Spleen (tissue), 11 donors: ENCODE measurements at regions not wholly inside any gene's neighbourhood (a gene's known extent, or its start where the extent isn't known, plus 50 kb on each side); places are given as distances from the start of the nearest gene placed in this dataset.

Source experiments
- DNase-seq: peaks from one replicate; pipeline ENCODE4 v3.0.0-alpha.2; 2020
- H3K27ac ChIP-seq, 8 donors: fragments of 200-600 bp; sonication (generic) in 7 of 8; 1 replicate in 4 of 8; 2 replicates in 4 of 8; pipeline versions ENCODE4 v1.5.0 to v1.8.0; 2016 to 2021; ENCODE audit warnings: inconsistent platforms in 4 of 8, mild to moderate bottlenecking in 4 of 8, moderate library complexity in 1 of 8
- H3K27me3 ChIP-seq, 7 donors: fragments of 200-600 bp; sonication (generic) in 6 of 7; replicated peaks in 1 of 7; 1 replicate in 4 of 7; 2 replicates in 3 of 7; pipeline versions ENCODE4 v1.5.0 to v1.8.0; 2016 to 2021; ENCODE audit warnings: inconsistent platforms in 3 of 7, mild to moderate bottlenecking in 1 of 7
- H3K36me3 ChIP-seq, 6 donors: fragments of 200-600 bp; sonication (generic) in 5 of 6; 1 replicate in 4 of 6; 2 replicates in 2 of 6; pipeline versions ENCODE4 v1.5.0 to v1.8.0; 2016 to 2021; ENCODE audit warnings: inconsistent platforms in 2 of 6
- H3K4me1 ChIP-seq, 6 donors: fragments of 200-600 bp; sonication (generic) in 5 of 6; 1 replicate in 3 of 6; 2 replicates in 3 of 6; pipeline versions ENCODE4 v1.5.0 to v1.8.0; 2016 to 2021; ENCODE audit warnings: inconsistent platforms in 3 of 6
- H3K4me3 ChIP-seq, 8 donors: fragments of 200-600 bp; sonication (generic) in 7 of 8; 1 replicate in 4 of 8; 2 replicates in 4 of 8; pipeline versions ENCODE4 v1.5.0 to v1.8.0; 2016 to 2021; ENCODE audit warnings: inconsistent platforms in 4 of 8, mild to moderate bottlenecking in 4 of 8, moderate library complexity in 2 of 8
- H3K9me3 ChIP-seq, 8 donors: fragments of 200-600 bp; sonication (generic) in 7 of 8; 1 replicate in 4 of 8; 2 replicates in 4 of 8; pipeline versions ENCODE4 v1.5.0 to v1.8.0; 2016 to 2021; ENCODE audit warnings: inconsistent platforms in 4 of 8
- POLR2A ChIP-seq, 3 donors: fragments of 450-650 bp; IDR thresholded peaks; one replicate each; pipeline ENCODE4 v1.5.1; 2017; ENCODE audit warnings: antibody characterized with exemption in 3 of 3, mild to moderate bottlenecking in 1 of 3
- POLR2AphosphoS5 ChIP-seq, 3 donors: sonication (generic); formaldehyde crosslinking; IDR thresholded peaks; one replicate each; pipeline ENCODE4 v1.5.1; 2017; ENCODE audit warnings: antibody characterized with exemption in 3 of 3
- WGBS, 5 donors: extraction: QIAGEN DNeasy Blood & Tissue Kit in 3 of 5; methylation state at CpG; one replicate each; pipeline versions ENCODE4 v1.1.5 to v1.1.7; 2013 to 2018; 5-methylcytosine and 5-hydroxymethylcytosine counted together
- intact Hi-C: fragments of 100-400 bp; cut with DNase I; formaldehyde crosslinking; loops from one replicate; pipeline ENCODE4 v1.15.0; 2023; ENCODE audit warnings: low total_unique reads
- TF ChIP-seq, protein P1 (sequence below), 11 experiments: fragments of 200-600 bp in 7 of 11; fragments of 450-650 bp in 4 of 11; sonication (generic) in 4 of 11; IDR thresholded peaks in 8 of 11; conservative IDR thresholded peaks in 3 of 11; 1 replicate in 7 of 11; 2 replicates in 4 of 11; pipeline versions ENCODE4 v1.4.0 to v1.8.0; 2016 to 2021; ENCODE audit warnings: antibody characterized with exemption in 11 of 11, inconsistent platforms in 4 of 11, mild to moderate bottlenecking in 1 of 11
- donor health status: healthy with polysubstance abuse.
- donor health status: DM: no; HTN: no; CAD: no; lungs with moderate emphysema.
- donor health status: DM: no; HTN: no; CAD: no.
- donor health status: Bipolar disorder and iron deficiency.
- donor health status: healthy.
- donor health status: DM: no; HTN: no; CAD: no.
- donor health status: DM: yes; HTN: yes; CAD: no.

DNA sequence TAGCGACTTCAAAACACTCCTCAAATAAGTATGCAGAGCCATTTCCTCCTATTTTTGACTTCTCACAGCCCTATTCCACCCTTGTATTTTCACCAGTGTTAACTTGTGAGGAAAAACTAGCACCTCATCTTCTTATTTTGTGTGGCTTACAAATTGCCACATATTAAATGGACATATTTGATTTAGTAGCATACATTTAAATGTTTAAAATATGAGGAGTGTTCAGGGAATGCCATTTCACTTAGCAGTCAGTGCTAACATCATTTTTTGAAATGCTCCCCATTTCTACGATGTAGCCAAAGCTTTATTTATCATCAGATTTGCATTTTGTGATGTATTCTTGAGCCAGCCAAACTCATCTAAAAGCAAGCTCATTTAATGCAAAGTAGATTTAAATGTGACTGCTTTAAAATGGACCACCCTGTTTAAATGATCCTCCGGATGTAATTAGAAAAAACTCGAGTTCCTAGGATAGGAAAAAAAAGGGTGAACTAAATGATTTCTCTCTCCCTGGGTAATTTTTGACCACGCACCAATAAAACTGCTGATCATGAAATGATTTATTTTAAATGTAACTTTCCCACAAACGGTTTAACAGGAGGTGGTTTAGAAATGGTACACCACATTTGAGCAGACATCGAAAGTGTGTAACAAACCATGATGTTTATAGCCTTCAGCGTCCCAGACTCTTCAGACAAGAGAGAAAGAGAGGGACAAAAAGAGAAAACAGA is 172.6 kb downstream of the CD83 start:
- TF ChIP-seq POLR2AphosphoS5 (IDR thresholded peaks at IDR 0.05) (no peak), POLR2A (IDR thresholded peaks at IDR 0.05) (no peak)
- TF ChIP-seq, protein P1, sequence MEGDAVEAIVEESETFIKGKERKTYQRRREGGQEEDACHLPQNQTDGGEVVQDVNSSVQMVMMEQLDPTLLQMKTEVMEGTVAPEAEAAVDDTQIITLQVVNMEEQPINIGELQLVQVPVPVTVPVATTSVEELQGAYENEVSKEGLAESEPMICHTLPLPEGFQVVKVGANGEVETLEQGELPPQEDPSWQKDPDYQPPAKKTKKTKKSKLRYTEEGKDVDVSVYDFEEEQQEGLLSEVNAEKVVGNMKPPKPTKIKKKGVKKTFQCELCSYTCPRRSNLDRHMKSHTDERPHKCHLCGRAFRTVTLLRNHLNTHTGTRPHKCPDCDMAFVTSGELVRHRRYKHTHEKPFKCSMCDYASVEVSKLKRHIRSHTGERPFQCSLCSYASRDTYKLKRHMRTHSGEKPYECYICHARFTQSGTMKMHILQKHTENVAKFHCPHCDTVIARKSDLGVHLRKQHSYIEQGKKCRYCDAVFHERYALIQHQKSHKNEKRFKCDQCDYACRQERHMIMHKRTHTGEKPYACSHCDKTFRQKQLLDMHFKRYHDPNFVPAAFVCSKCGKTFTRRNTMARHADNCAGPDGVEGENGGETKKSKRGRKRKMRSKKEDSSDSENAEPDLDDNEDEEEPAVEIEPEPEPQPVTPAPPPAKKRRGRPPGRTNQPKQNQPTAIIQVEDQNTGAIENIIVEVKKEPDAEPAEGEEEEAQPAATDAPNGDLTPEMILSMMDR (IDR thresholded peaks at IDR 0.05 in 8 of 11, conservative IDR thresholded peaks at IDR 0.05 in 3 of 11), result no peak
- Histone ChIP-seq H3K27me3 (no peaks in the 10 kb centered on the region), H3K4me1 (peaks cover 0 to 12% (median 0%) of the 10 kb centered on the region in 6 donors), H3K9me3 (no peaks in the 10 kb centered on the region), H3K36me3 (no peaks in the 10 kb centered on the region), H3K4me3 (no peak overlapping the region), H3K27ac (no peak overlapping the region)
- intact Hi-C loops, result no loop called here
- 38 to 54% (median 41%) methylated on average over 8 of the region's 8 CpGs for WGBS, 5 donors
- no peak for DNase-seq

DNA sequence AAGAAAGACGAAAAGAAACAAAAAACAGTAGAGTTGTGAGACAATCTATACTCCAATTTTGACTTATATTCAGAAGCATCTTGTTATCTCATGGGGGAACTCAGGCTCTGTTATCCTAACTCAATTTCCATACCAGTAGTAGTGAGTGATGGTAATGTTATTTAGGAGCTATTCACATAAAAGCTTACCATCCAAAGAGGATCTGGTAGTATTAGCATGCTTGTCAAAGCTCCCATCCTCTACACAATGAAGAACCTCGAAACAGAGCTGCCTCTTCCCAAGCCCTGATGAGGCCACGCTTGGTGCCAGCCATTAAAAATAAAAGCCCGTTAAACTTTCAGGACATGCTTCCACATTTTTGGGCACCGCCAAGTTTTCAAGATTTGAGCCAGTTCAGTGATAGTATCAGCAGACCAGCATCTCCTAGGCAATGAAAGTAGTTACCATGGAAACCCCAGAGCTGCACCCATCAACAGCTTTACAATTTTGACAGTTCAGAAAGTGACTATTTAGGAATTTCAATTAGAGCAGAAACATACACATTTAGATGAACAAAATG is 173.3 kb downstream of the CD83 start:
- no peaks in the 10 kb centered on the region for H3K9me3 ChIP-seq
- WGBS, 5 donors, result 80 to 84% (median 82%) methylated on average over 5 of the region's 5 CpGs
- intact Hi-C loops, result no loop called here

DNA sequence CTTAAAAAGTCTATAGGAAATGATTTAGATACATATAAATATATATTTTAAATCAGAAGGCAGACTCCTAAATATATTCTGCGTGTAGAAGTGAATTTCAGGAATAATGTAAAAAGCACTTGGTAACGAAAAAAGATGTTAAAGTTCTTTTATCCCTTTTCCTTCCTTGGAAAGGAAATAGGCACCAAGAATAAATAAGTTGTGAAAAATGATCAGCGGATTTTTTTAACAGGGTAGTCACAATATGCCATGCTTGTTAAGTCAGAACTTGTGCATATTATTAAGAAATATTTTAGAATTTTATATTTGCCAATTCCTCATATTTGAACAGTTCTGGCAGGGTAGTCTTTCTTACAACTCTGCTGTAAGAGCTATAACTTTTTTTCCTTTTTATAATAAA is 173.8 kb downstream of the CD83 start:
- WGBS, 5 donors, result 87 to 92% (median 89%) methylated on average over 3 of the region's 3 CpGs
- H3K27me3 ChIP-seq, result no peaks in the 10 kb centered on the region

More for the DNA sequence above, 173.3 kb downstream of the CD83 start:
- Histone ChIP-seq H3K27me3 (no peaks in the 10 kb centered on the region), H3K4me3 (no peak overlapping the region), H3K27ac (no peak overlapping the region), H3K4me1 (peaks cover 0 to 12% (median 0%) of the 10 kb centered on the region in 6 donors), H3K36me3 (no peaks in the 10 kb centered on the region)
- DNase-seq, result no peak
- TF ChIP-seq, protein P1 (IDR thresholded peaks at IDR 0.05 in 8 of 11, conservative IDR thresholded peaks at IDR 0.05 in 3 of 11), result no peak

DNA sequence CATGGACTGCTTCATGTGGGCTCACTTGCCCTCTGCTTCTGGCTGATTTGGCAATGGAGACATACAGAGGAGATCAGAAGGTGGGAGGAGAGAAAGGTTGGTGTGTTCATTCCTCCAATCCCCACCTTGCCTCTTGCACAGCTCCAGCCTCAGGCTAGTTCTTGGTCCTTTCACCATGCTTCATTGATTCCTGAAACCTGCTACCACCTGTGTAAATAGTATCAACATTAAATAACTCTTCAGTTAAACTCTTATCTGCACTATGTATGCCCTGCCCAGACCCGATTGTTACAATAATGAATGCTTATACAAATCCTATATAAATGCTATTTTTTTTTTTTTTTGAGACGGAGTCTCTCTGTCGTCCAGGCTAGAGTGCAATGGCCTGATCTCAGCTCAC is 174.5 kb downstream of the CD83 start:
- 92 to 96% (median 93%) methylated on average over 3 of the region's 3 CpGs for WGBS, 5 donors
- DNase-seq, result no peak
- H3K4me1 ChIP-seq, result peaks cover 0 to 12% (median 0%) of the 10 kb centered on the region in 6 donors
- intact Hi-C loops, result no loop called here
- H3K4me3 ChIP-seq, result no peak overlapping the region
- no peak overlapping the region for H3K27ac ChIP-seq
- no peaks in the 10 kb centered on the region for H3K27me3 ChIP-seq
- H3K9me3 ChIP-seq, result no peaks in the 10 kb centered on the region
- TF ChIP-seq, protein P1 (IDR thresholded peaks at IDR 0.05 in 8 of 11, conservative IDR thresholded peaks at IDR 0.05 in 3 of 11), result no peak
- TF ChIP-seq POLR2AphosphoS5 (IDR thresholded peaks at IDR 0.05), result no peak
- TF ChIP-seq POLR2A (IDR thresholded peaks at IDR 0.05), result no peak
- H3K36me3 ChIP-seq, result no peaks in the 10 kb centered on the region

More for the DNA sequence above, 173.8 kb downstream of the CD83 start:
- TF ChIP-seq POLR2A (IDR thresholded peaks at IDR 0.05) (no peak), POLR2AphosphoS5 (IDR thresholded peaks at IDR 0.05) (no peak)
- TF ChIP-seq, protein P1 (IDR thresholded peaks at IDR 0.05 in 8 of 11, conservative IDR thresholded peaks at IDR 0.05 in 3 of 11), result no peak
- DNase-seq, result no peak
- no peak overlapping the region for H3K27ac ChIP-seq
- peaks cover 0 to 12% (median 0%) of the 10 kb centered on the region in 6 donors for H3K4me1 ChIP-seq
- no peaks in the 10 kb centered on the region for H3K9me3 ChIP-seq
- H3K4me3 ChIP-seq, result no peak overlapping the region
- intact Hi-C loops, result no loop called here
- no peaks in the 10 kb centered on the region for H3K36me3 ChIP-seq
